ENCODE measurements at regions not wholly inside any gene's neighbourhood (a gene's known extent, or its start where the extent isn't known, plus 50 kb on each side); places are given as distances from the start of the nearest gene placed in this dataset.
A peak's percentile ranks its signal among the peaks of the same experiment; 100 is the strongest.
"Not testable (repeated sequence)": the region's sequence is repeated elsewhere in the genome, so short reads cannot be mapped to it uniquely, and the experiment has no call there.

GRCh38 chr4:31791666-31792065 is 1071.5 kb downstream of the PCDH7 start:
- H3K27ac ChIP-seq (ENCODE audit: low read depth, low read length, poor library complexity, severe bottlenecking) = no peak overlapping the region
- no peaks in the 10 kb centered on the region for H3K9me3 ChIP-seq (ENCODE audit: low read depth, low read length, poor library complexity, severe bottlenecking)
- no peak for DNase-seq (ENCODE audit: low spot score)
- H3K27me3 ChIP-seq (replicated peaks; ENCODE audit: insufficient read depth, low read depth, low read length, poor library complexity) = no peaks in the 10 kb centered on the region
- TF ChIP-seq EZH2 (IDR thresholded peaks at IDR 0.05; ENCODE audit: borderline replicate concordance, low read depth, low read length, poor library complexity, severe bottlenecking) = no peak
- TF ChIP-seq, protein P1, sequence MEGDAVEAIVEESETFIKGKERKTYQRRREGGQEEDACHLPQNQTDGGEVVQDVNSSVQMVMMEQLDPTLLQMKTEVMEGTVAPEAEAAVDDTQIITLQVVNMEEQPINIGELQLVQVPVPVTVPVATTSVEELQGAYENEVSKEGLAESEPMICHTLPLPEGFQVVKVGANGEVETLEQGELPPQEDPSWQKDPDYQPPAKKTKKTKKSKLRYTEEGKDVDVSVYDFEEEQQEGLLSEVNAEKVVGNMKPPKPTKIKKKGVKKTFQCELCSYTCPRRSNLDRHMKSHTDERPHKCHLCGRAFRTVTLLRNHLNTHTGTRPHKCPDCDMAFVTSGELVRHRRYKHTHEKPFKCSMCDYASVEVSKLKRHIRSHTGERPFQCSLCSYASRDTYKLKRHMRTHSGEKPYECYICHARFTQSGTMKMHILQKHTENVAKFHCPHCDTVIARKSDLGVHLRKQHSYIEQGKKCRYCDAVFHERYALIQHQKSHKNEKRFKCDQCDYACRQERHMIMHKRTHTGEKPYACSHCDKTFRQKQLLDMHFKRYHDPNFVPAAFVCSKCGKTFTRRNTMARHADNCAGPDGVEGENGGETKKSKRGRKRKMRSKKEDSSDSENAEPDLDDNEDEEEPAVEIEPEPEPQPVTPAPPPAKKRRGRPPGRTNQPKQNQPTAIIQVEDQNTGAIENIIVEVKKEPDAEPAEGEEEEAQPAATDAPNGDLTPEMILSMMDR (conservative IDR thresholded peaks at IDR 0.05; ENCODE audit: low read depth, low read length) = no peak
- no peaks in the 10 kb centered on the region for H3K4me1 ChIP-seq (ENCODE audit: insufficient read depth, low read length, poor library complexity, severe bottlenecking)
- no peaks in the 10 kb centered on the region for H3K36me3 ChIP-seq (ENCODE audit: insufficient read depth, low read length, poor library complexity, severe bottlenecking)
- POLR2A ChIA-PET (ENCODE audit: low non-redundant PET) = no interaction called here
- CTCF ChIA-PET = no interaction called here
- BruUV-seq (replicated peaks) = no TSS peak
- intact Hi-C loops (cut with micrococcal nuclease; ENCODE audit: unreplicated experiment) = no loop called here
- no peak overlapping the region for H3K4me3 ChIP-seq (ENCODE audit: low read depth, low read length, poor library complexity, severe bottlenecking)

DNA sequence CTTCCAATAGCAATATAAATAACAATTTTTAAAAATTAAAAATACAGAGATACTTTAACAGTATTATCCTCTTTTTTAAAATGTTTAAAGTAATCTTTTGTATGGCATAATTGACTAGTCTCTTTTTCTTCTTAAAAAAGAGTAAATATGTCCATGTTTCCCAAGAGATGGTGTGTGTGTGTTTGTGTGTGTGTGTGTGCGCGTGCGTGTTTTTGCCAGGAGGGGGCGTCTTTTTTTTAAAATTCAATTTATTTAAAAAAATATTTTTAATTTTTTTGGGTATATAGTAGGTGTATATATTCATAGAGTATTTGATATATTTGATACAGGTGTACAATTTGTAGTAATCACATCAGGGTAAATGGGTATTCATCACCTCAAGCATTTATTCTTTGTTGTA is 1073.7 kb downstream of the PCDH7 start:
- no TSS peak for BruUV-seq (replicated peaks)
- Histone ChIP-seq H3K27me3 (replicated peaks; ENCODE audit: insufficient read depth, low read depth, low read length, poor library complexity) (no peaks in the 10 kb centered on the region), H3K27ac (ENCODE audit: low read depth, low read length, poor library complexity, severe bottlenecking) (no peak overlapping the region), H3K36me3 (ENCODE audit: insufficient read depth, low read length, poor library complexity, severe bottlenecking) (no peaks in the 10 kb centered on the region), H3K4me3 (ENCODE audit: low read depth, low read length, poor library complexity, severe bottlenecking) (no peak overlapping the region), H3K9me3 (ENCODE audit: low read depth, low read length, poor library complexity, severe bottlenecking) (no peaks in the 10 kb centered on the region), H3K4me1 (ENCODE audit: insufficient read depth, low read length, poor library complexity, severe bottlenecking) (no peaks in the 10 kb centered on the region)
- no peak for TF ChIP-seq EZH2 (IDR thresholded peaks at IDR 0.05; ENCODE audit: borderline replicate concordance, low read depth, low read length, poor library complexity, severe bottlenecking)
- TF ChIP-seq, protein P1 (conservative IDR thresholded peaks at IDR 0.05; ENCODE audit: low read depth, low read length) = peak; percentile 43; the same call in 1 of the 2 replicates
- intact Hi-C loops (cut with micrococcal nuclease; ENCODE audit: unreplicated experiment) = no loop called here
- POLR2A ChIA-PET (ENCODE audit: low non-redundant PET) = no interaction called here
- CTCF ChIA-PET = no interaction called here
- no peak for DNase-seq (ENCODE audit: low spot score)

DNA sequence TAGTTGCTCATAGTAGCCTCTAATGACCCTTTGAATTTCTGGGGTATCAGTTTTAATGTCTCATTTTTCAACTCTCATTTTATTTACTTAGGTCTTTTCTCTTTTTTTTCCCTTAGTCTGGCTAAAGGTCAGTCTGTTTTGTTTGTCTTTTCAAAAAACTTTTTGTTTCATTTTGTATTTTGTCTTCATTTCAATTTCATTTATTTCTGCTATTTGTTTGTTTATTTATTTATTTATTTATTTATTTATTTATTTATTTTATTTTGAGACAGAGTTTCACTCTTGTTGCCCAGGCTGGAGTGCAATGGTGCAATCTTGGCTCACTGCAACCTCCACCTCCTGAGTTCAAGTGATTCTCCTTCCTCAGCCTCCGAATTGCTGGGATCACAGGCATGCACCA is 1076.9 kb downstream of the PCDH7 start:
- H3K27me3 ChIP-seq (replicated peaks; ENCODE audit: insufficient read depth, low read depth, low read length, poor library complexity); H3K4me3 ChIP-seq (ENCODE audit: low read depth, low read length, poor library complexity, severe bottlenecking); intact Hi-C loops (cut with micrococcal nuclease; ENCODE audit: unreplicated experiment); H3K27ac ChIP-seq (ENCODE audit: low read depth, low read length, poor library complexity, severe bottlenecking); BruUV-seq (replicated peaks); CTCF ChIA-PET; H3K4me1 ChIP-seq (ENCODE audit: insufficient read depth, low read length, poor library complexity, severe bottlenecking); H3K36me3 ChIP-seq (ENCODE audit: insufficient read depth, low read length, poor library complexity, severe bottlenecking); DNase-seq (ENCODE audit: low spot score); POLR2A ChIA-PET (ENCODE audit: low non-redundant PET); H3K9me3 ChIP-seq (ENCODE audit: low read depth, low read length, poor library complexity, severe bottlenecking): not testable (repeated sequence)

GRCh38 chr4:31803526-31804195 is 1083.5 kb downstream of the PCDH7 start:
- CTCF ChIA-PET = no interaction called here
- intact Hi-C loops (cut with micrococcal nuclease; ENCODE audit: unreplicated experiment) = no loop called here
- no peak overlapping the region for H3K4me3 ChIP-seq (ENCODE audit: low read depth, low read length, poor library complexity, severe bottlenecking)
- no peaks in the 10 kb centered on the region for H3K36me3 ChIP-seq (ENCODE audit: insufficient read depth, low read length, poor library complexity, severe bottlenecking)
- H3K4me1 ChIP-seq (ENCODE audit: insufficient read depth, low read length, poor library complexity, severe bottlenecking) = no peaks in the 10 kb centered on the region
- H3K9me3 ChIP-seq (ENCODE audit: low read depth, low read length, poor library complexity, severe bottlenecking) = no peaks in the 10 kb centered on the region
- DNase-seq (ENCODE audit: low spot score) = no peak
- no peak overlapping the region for H3K27ac ChIP-seq (ENCODE audit: low read depth, low read length, poor library complexity, severe bottlenecking)
- BruUV-seq (replicated peaks) = no TSS peak
- no peaks in the 10 kb centered on the region for H3K27me3 ChIP-seq (replicated peaks; ENCODE audit: insufficient read depth, low read depth, low read length, poor library complexity)
- POLR2A ChIA-PET (ENCODE audit: low non-redundant PET) = no interaction called here
- no peak for TF ChIP-seq EZH2 (IDR thresholded peaks at IDR 0.05; ENCODE audit: borderline replicate concordance, low read depth, low read length, poor library complexity, severe bottlenecking)
- TF ChIP-seq, protein P1 (conservative IDR thresholded peaks at IDR 0.05; ENCODE audit: low read depth, low read length) = no peak
